ENCODE measurements at regions not wholly inside any gene's neighbourhood (a gene's known extent, or its start where the extent isn't known, plus 50 kb on each side); places are given as distances from the start of the nearest gene placed in this dataset.

DNA sequence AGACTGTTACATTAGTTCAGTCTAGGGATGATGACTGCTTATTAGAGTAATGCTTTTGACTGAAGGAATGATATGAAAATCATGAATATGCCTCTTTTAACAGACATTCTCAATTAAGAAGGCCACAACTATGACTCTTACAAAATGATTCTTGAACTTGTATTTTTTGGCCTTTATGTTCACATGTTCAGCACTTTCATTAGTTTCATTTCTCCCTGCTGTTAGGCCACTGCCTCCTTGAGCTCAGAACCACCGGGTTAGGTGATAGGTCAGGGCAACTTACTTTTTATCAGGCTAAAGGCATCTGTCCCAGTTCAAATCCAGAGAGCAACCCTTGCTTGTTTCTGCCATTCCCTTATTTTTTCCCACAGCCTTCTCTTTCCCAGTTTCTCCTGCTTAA lies 235.2 kb upstream of the ELL2 start:
- TF ChIP-seq, protein P1, sequence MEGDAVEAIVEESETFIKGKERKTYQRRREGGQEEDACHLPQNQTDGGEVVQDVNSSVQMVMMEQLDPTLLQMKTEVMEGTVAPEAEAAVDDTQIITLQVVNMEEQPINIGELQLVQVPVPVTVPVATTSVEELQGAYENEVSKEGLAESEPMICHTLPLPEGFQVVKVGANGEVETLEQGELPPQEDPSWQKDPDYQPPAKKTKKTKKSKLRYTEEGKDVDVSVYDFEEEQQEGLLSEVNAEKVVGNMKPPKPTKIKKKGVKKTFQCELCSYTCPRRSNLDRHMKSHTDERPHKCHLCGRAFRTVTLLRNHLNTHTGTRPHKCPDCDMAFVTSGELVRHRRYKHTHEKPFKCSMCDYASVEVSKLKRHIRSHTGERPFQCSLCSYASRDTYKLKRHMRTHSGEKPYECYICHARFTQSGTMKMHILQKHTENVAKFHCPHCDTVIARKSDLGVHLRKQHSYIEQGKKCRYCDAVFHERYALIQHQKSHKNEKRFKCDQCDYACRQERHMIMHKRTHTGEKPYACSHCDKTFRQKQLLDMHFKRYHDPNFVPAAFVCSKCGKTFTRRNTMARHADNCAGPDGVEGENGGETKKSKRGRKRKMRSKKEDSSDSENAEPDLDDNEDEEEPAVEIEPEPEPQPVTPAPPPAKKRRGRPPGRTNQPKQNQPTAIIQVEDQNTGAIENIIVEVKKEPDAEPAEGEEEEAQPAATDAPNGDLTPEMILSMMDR (conservative IDR thresholded peaks at IDR 0.05): no peak
- no peak for TF ChIP-seq EZH2 (IDR thresholded peaks at IDR 0.05; ENCODE audit: low read depth)
